ENCODE measurements at regions not wholly inside any gene's neighbourhood (a gene's known extent, or its start where the extent isn't known, plus 50 kb on each side); places are given as distances from the start of the nearest gene placed in this dataset.

GRCh38 chr6:147726342-147726741, 217.9 kb downstream of the SAMD5 start:
- no peak for TF ChIP-seq CTCF (IDR thresholded peaks at IDR 0.05)
- TF ChIP-seq ZFX (IDR thresholded peaks at IDR 0.05; ENCODE audit: borderline replicate concordance) = no peak
